Osteoblast (primary cell): ENCODE measurements at regions not wholly inside any gene's neighbourhood (a gene's known extent, or its start where the extent isn't known, plus 50 kb on each side); places are given as distances from the start of the nearest gene placed in this dataset.

Source experiments
- DNase-seq: peaks from one replicate; pipeline ENCODE4 v3.0.0; 2011; ENCODE audit warnings: low spot score, mixed read lengths; ENCODE audit not compliant: insufficient read length; ENCODE audit errors: missing footprints
- H2AFZ ChIP-seq: 2 replicates; pipeline ENCODE4 v1.6.0; 2011; ENCODE audit warnings: mild to moderate bottlenecking, low read length
- H3K27ac ChIP-seq: 2 replicates; pipeline ENCODE4 v1.5.1; 2011; ENCODE audit warnings: mild to moderate bottlenecking, low read depth, low read length, moderate library complexity
- H3K27me3 ChIP-seq: 2 replicates; pipeline ENCODE4 v1.6.0; 2012; ENCODE audit warnings: mild to moderate bottlenecking, control low read depth, inconsistent platforms, low read length, moderate library complexity; ENCODE audit not compliant: insufficient read depth
- H3K36me3 ChIP-seq: 2 replicates; pipeline ENCODE4 v1.5.1; 2011; ENCODE audit warnings: mild to moderate bottlenecking, low read length, control low read depth, moderate library complexity; ENCODE audit not compliant: insufficient read depth
- H3K4me1 ChIP-seq: 2 replicates; pipeline ENCODE4 v1.5.1; 2011; ENCODE audit warnings: mild to moderate bottlenecking, low read length, control low read depth, moderate library complexity; ENCODE audit not compliant: insufficient read depth
- H3K4me2 ChIP-seq: 2 replicates; pipeline ENCODE4 v1.6.0; 2011; ENCODE audit warnings: mild to moderate bottlenecking, low read length; ENCODE audit not compliant: insufficient read depth
- H3K4me3 ChIP-seq: fragments of 200-600 bp; sonication (generic); 3 replicates; pipeline ENCODE4 v1.5.1; 2012; ENCODE audit warnings: mild to moderate bottlenecking, low read length, inconsistent platforms; ENCODE audit not compliant: insufficient read depth
- H3K79me2 ChIP-seq: 2 replicates; pipeline ENCODE4 v1.6.0; 2012; ENCODE audit warnings: mild to moderate bottlenecking, low read length, control low read depth, inconsistent platforms; ENCODE audit not compliant: insufficient read depth
- H3K9me3 ChIP-seq: 2 replicates; pipeline ENCODE4 v1.5.1; 2011; ENCODE audit warnings: low read depth, low read length, control low read depth
- H4K20me1 ChIP-seq: 2 replicates; pipeline ENCODE4 v1.6.0; 2012; ENCODE audit warnings: mild to moderate bottlenecking, low read length, control low read depth; ENCODE audit not compliant: insufficient read depth
- TF ChIP-seq, protein P1 (sequence below): IDR thresholded peaks from 2 replicates; pipeline ENCODE4 v1.5.1; 2011; ENCODE audit warnings: mild to moderate bottlenecking, low read depth, low read length, moderate library complexity; ENCODE audit errors: extremely low read depth

DNA sequence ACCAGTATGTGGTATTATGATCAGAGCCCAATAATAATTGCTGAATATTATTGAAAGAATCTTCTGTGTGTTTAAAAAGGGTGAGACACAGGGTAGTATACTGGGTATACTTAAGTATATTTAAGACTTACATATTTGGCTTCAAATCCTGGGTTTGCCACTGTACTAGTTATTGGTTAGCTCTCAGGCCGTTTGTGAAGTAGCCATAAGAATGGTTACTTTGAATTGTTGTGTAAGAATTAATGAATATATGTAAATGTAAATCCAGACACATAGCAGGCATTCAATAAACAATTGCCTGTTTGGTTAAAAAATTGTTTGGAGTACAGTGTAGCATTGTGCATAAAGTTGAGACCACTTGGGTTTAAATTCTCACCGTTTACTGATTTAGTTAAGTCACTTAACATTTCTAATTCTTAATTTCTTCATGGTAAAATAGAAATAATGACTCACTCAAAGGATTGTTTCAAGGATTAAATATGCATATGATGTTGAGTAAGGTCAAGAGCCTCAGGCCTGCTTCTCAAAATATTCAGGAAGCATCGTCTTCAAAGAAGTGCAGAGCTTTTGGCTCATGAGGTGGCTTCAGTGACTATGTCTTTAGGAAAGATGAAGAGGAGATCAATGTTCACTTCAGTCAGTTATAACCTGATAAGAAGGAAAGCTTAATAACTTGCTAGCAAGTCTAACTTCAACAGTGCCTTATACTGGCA, 207.9 kb upstream of the NT5C1B start:
- no peak overlapping the region for H3K4me2 ChIP-seq
- H3K36me3 ChIP-seq = no peaks in the 10 kb centered on the region
- no peak for DNase-seq
- no peaks in the 10 kb centered on the region for H4K20me1 ChIP-seq
- no peaks in the 10 kb centered on the region for H3K9me3 ChIP-seq
- H3K4me3 ChIP-seq = no peak overlapping the region
- H3K4me1 ChIP-seq = peaks cover 18% of the 10 kb centered on the region
- no peaks in the 10 kb centered on the region for H3K27me3 ChIP-seq
- H3K27ac ChIP-seq = no peak overlapping the region
- TF ChIP-seq, protein P1, sequence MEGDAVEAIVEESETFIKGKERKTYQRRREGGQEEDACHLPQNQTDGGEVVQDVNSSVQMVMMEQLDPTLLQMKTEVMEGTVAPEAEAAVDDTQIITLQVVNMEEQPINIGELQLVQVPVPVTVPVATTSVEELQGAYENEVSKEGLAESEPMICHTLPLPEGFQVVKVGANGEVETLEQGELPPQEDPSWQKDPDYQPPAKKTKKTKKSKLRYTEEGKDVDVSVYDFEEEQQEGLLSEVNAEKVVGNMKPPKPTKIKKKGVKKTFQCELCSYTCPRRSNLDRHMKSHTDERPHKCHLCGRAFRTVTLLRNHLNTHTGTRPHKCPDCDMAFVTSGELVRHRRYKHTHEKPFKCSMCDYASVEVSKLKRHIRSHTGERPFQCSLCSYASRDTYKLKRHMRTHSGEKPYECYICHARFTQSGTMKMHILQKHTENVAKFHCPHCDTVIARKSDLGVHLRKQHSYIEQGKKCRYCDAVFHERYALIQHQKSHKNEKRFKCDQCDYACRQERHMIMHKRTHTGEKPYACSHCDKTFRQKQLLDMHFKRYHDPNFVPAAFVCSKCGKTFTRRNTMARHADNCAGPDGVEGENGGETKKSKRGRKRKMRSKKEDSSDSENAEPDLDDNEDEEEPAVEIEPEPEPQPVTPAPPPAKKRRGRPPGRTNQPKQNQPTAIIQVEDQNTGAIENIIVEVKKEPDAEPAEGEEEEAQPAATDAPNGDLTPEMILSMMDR = no peak
- H2AFZ ChIP-seq = no peak overlapping the region
- H3K79me2 ChIP-seq = no peaks in the 10 kb centered on the region

DNA sequence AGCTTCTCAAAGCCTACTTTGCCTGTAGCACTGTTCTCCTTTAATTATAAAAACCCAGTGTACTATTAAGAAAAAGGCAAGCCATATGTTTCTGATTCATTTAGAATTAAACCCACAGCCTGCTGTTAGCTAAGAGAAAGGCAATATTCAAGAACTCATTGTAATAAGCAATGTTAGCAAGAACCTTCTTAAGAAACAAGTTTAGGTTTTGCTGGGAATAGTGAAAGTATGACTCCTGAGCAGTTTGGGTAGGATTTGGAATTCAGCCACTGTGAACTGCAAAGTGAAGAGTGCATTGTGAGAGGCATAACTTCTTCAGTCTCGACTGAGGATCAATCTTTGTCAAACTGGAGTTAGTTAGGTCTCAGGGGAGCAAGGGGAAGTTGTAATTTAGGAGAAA, 206.5 kb upstream of the NT5C1B start:
- peak; percentile 68 for DNase-seq
- TF ChIP-seq, protein P1 = no peak
- H3K4me2 ChIP-seq = peak overlapping the region; percentile 6

GRCh38 chr2:18792684-18793083, 203.3 kb upstream of the NT5C1B start:
- no peak overlapping the region for H3K27ac ChIP-seq
- no peak for DNase-seq
- H2AFZ ChIP-seq = no peak overlapping the region
- no peaks in the 10 kb centered on the region for H3K9me3 ChIP-seq
- H3K4me3 ChIP-seq = no peak overlapping the region
- peaks cover 37% of the 10 kb centered on the region for H3K4me1 ChIP-seq
- no peaks in the 10 kb centered on the region for H3K27me3 ChIP-seq
- H4K20me1 ChIP-seq = no peaks in the 10 kb centered on the region
- TF ChIP-seq, protein P1 = no peak
- H3K36me3 ChIP-seq = no peaks in the 10 kb centered on the region
- no peak overlapping the region for H3K4me2 ChIP-seq
- no peaks in the 10 kb centered on the region for H3K79me2 ChIP-seq

More for the DNA sequence above, 206.5 kb upstream of the NT5C1B start:
- H3K36me3 ChIP-seq = no peaks in the 10 kb centered on the region
- no peaks in the 10 kb centered on the region for H3K27me3 ChIP-seq
- peaks cover 30% of the 10 kb centered on the region for H3K4me1 ChIP-seq
- no peaks in the 10 kb centered on the region for H3K79me2 ChIP-seq
- H4K20me1 ChIP-seq = no peaks in the 10 kb centered on the region
- H2AFZ ChIP-seq = peak overlapping the region; percentile 66
- H3K9me3 ChIP-seq = no peaks in the 10 kb centered on the region
- no peak overlapping the region for H3K27ac ChIP-seq
- no peak overlapping the region for H3K4me3 ChIP-seq

GRCh38 chr2:18792226-18792629, 202.9 kb upstream of the NT5C1B start:
- H3K4me2 ChIP-seq = no peak overlapping the region

More at GRCh38 chr2:18792226-18792629, 202.9 kb upstream of the NT5C1B start:
- H4K20me1 ChIP-seq = no peaks in the 10 kb centered on the region
- H3K9me3 ChIP-seq = no peaks in the 10 kb centered on the region
- peak; percentile 64 for DNase-seq
- no peak overlapping the region for H3K4me3 ChIP-seq
- TF ChIP-seq, protein P1 = no peak
- H3K79me2 ChIP-seq = no peaks in the 10 kb centered on the region
- no peaks in the 10 kb centered on the region for H3K27me3 ChIP-seq
- no peak overlapping the region for H3K27ac ChIP-seq
- H3K36me3 ChIP-seq = no peaks in the 10 kb centered on the region
- peak overlapping the region; percentile 7 for H2AFZ ChIP-seq
- H3K4me1 ChIP-seq = peaks cover 38% of the 10 kb centered on the region
